HG02938 (cell line): ENCODE measurements at regions not wholly inside any gene's neighbourhood (a gene's known extent, or its start where the extent isn't known, plus 50 kb on each side); places are given as distances from the start of the nearest gene placed in this dataset.
A peak's percentile ranks its signal among the peaks of the same experiment; 100 is the strongest.
"Not testable (repeated sequence)": the region's sequence is repeated elsewhere in the genome, so short reads cannot be mapped to it uniquely, and the experiment has no call there.

Source experiments
- ATAC-seq: cut with Tn5 transposase; IDR thresholded peaks from one replicate; pipeline ENCODE4 v1.9.1; 2021; ENCODE audit warnings: mild to moderate bottlenecking, moderate library complexity; ENCODE audit not compliant: unreplicated experiment

- peak; percentile 79 for ATAC-seq
These were observed 111.7 kb upstream of the KLHL14 start for GRCh38 chr18:32884543-32884942.

GRCh38 chr18:32881009-32881408 is 108.2 kb upstream of the KLHL14 start:
- no peak for ATAC-seq

GRCh38 chr18:32879497-32879896 is 106.7 kb upstream of the KLHL14 start:
- no peak for ATAC-seq

GRCh38 chr18:32878436-32878835 is 105.6 kb upstream of the KLHL14 start:
- no peak for ATAC-seq

GRCh38 chr18:32877371-32877770 is 104.5 kb upstream of the KLHL14 start:
- ATAC-seq, result no peak

- ATAC-seq, result no peak
These were observed 102.8 kb upstream of the KLHL14 start for GRCh38 chr18:32875625-32876024.

GRCh38 chr18:32871786-32872185 is 99.0 kb upstream of the KLHL14 start:
- no peak for ATAC-seq

- no peak for ATAC-seq
These were observed 97.8 kb upstream of the KLHL14 start for GRCh38 chr18:32870611-32871010.

- ATAC-seq, result no peak
These were observed 95.6 kb upstream of the KLHL14 start for GRCh38 chr18:32868406-32868805.

GRCh38 chr18:32867936-32868335 is 95.1 kb upstream of the KLHL14 start:
- ATAC-seq, result no peak

GRCh38 chr18:32867330-32867729 is 94.5 kb upstream of the KLHL14 start:
- no peak for ATAC-seq

GRCh38 chr18:32862031-32862430 is 89.2 kb upstream of the KLHL14 start:
- not testable (repeated sequence) for ATAC-seq

GRCh38 chr18:32851936-32852335 is 79.1 kb upstream of the KLHL14 start:
- no peak for ATAC-seq

GRCh38 chr18:32848826-32849225 is 76.0 kb upstream of the KLHL14 start:
- ATAC-seq, result no peak

- ATAC-seq, result no peak
These were observed 74.9 kb upstream of the KLHL14 start for GRCh38 chr18:32847691-32848090.

- no peak for ATAC-seq
These were observed 74.1 kb upstream of the KLHL14 start for GRCh38 chr18:32846896-32847295.

- no peak for ATAC-seq
These were observed 68.1 kb upstream of the KLHL14 start for GRCh38 chr18:32840962-32841361.

- ATAC-seq, result no peak
These were observed 63.1 kb upstream of the KLHL14 start for GRCh38 chr18:32835951-32836350.

- no peak for ATAC-seq
These were observed 59.0 kb upstream of the KLHL14 start for GRCh38 chr18:32831781-32832180.

GRCh38 chr18:32823226-32823625 is 50.4 kb upstream of the KLHL14 start:
- no peak for ATAC-seq
